ENCODE measurements at regions not wholly inside any gene's neighbourhood (a gene's known extent, or its start where the extent isn't known, plus 50 kb on each side); places are given as distances from the start of the nearest gene placed in this dataset.

GRCh38 chr4:137451172-137451825 is 81.0 kb downstream of the PCDH18 start:
- TF ChIP-seq CTCF (conservative IDR thresholded peaks at IDR 0.05) (no peak), EZH2 (IDR thresholded peaks at IDR 0.05; ENCODE audit: low read depth) (no peak)

Measured in PC-9 (cell line).